Activated CD4-positive, alpha-beta memory T cell treated with anti-CD3 and anti-CD28 coated beads, Interleukin-2, amount 10 ng/mL, durations not matched to agents 7 days and 5 days (primary cell): ENCODE measurements at regions not wholly inside any gene's neighbourhood (a gene's known extent, or its start where the extent isn't known, plus 50 kb on each side); places are given as distances from the start of the nearest gene placed in this dataset.

ENCODE experiments used
- CTCF ChIA-PET: fragments of 350-600 bp; sonication (Branson Sonifier 250); formaldehyde crosslinking; loops from one replicate; lab custom pipeline; 2021; ENCODE audit warnings: antibody characterized with exemption, inconsistent platforms; lab: Charles Lee
- POLR2A ChIA-PET: fragments of 350-600 bp; sonication (Branson Sonifier 250); formaldehyde crosslinking; loops from one replicate; lab custom pipeline; 2021; ENCODE audit warnings: antibody characterized with exemption; lab: Charles Lee
- DNase-seq: peaks from one replicate; pipeline ENCODE4 v3.0.0-alpha.2; 2020
- H3K27ac Mint-ChIP-seq: one replicate; pipeline ENCODE4 v1.8.0; 2021; ENCODE audit warnings: mild to moderate bottlenecking, mixed read lengths
- H3K27me3 Mint-ChIP-seq: one replicate; pipeline ENCODE4 v1.8.0; 2021; ENCODE audit warnings: mixed read lengths
- H3K36me3 Mint-ChIP-seq: one replicate; pipeline ENCODE4 v1.8.0; 2021; ENCODE audit warnings: low read depth, mixed read lengths
- H3K4me1 Mint-ChIP-seq: one replicate; pipeline ENCODE4 v1.8.0; 2021; ENCODE audit warnings: mixed read lengths
- H3K4me3 Mint-ChIP-seq: one replicate; pipeline ENCODE4 v1.8.0; 2021; ENCODE audit warnings: mild to moderate bottlenecking, mixed read lengths
- H3K9me3 Mint-ChIP-seq: one replicate; pipeline ENCODE4 v1.8.0; 2021; ENCODE audit warnings: mixed read lengths

GRCh38 chr6:95232446-95232845 lies 344.9 kb upstream of the MANEA start:
- ChIA-PET POLR2A (no interaction called here), CTCF (no interaction called here)
- Mint-ChIP-seq H3K4me1 (no peaks in the 10 kb centered on the region), H3K27me3 (no peaks in the 10 kb centered on the region), H3K36me3 (no peaks in the 10 kb centered on the region), H3K4me3 (no peak overlapping the region), H3K9me3 (no peaks in the 10 kb centered on the region), H3K27ac (no peak overlapping the region)
- no peak for DNase-seq

GRCh38 chr6:95233879-95234278 lies 343.5 kb upstream of the MANEA start:
- Mint-ChIP-seq H3K27ac (no peak overlapping the region), H3K4me3 (no peak overlapping the region), H3K9me3 (no peaks in the 10 kb centered on the region), H3K4me1 (no peaks in the 10 kb centered on the region), H3K27me3 (no peaks in the 10 kb centered on the region), H3K36me3 (no peaks in the 10 kb centered on the region)
- DNase-seq, result no peak
- CTCF ChIA-PET, result no interaction called here
- POLR2A ChIA-PET, result no interaction called here

- H3K9me3 Mint-ChIP-seq, result no peaks in the 10 kb centered on the region
- ChIA-PET CTCF (no interaction called here), POLR2A (no interaction called here)
- H3K4me1 Mint-ChIP-seq, result no peaks in the 10 kb centered on the region
- no peaks in the 10 kb centered on the region for H3K27me3 Mint-ChIP-seq
- H3K4me3 Mint-ChIP-seq, result no peak overlapping the region
- no peaks in the 10 kb centered on the region for H3K36me3 Mint-ChIP-seq
- no peak overlapping the region for H3K27ac Mint-ChIP-seq
- no peak for DNase-seq
Measured at GRCh38 chr6:95240514-95240913, 336.8 kb upstream of the MANEA start.

GRCh38 chr6:95242560-95242959 lies 334.8 kb upstream of the MANEA start:
- no peaks in the 10 kb centered on the region for H3K9me3 Mint-ChIP-seq
- no peak overlapping the region for H3K4me3 Mint-ChIP-seq
- POLR2A ChIA-PET, result no interaction called here
- H3K36me3 Mint-ChIP-seq, result no peaks in the 10 kb centered on the region
- H3K27ac Mint-ChIP-seq, result no peak overlapping the region
- H3K27me3 Mint-ChIP-seq, result no peaks in the 10 kb centered on the region
- no peaks in the 10 kb centered on the region for H3K4me1 Mint-ChIP-seq
- CTCF ChIA-PET, result no interaction called here
- DNase-seq, result no peak

- H3K36me3 Mint-ChIP-seq, result no peaks in the 10 kb centered on the region
- no peak for DNase-seq
- H3K27ac Mint-ChIP-seq, result no peak overlapping the region
- no peaks in the 10 kb centered on the region for H3K9me3 Mint-ChIP-seq
- ChIA-PET CTCF (no interaction called here), POLR2A (no interaction called here)
- H3K4me1 Mint-ChIP-seq, result no peaks in the 10 kb centered on the region
- H3K4me3 Mint-ChIP-seq, result no peak overlapping the region
- no peaks in the 10 kb centered on the region for H3K27me3 Mint-ChIP-seq
Measured at GRCh38 chr6:95243053-95243452, 334.3 kb upstream of the MANEA start.

GRCh38 chr6:95244751-95245150 lies 332.6 kb upstream of the MANEA start:
- CTCF ChIA-PET, result no interaction called here
- H3K27ac Mint-ChIP-seq, result no peak overlapping the region
- no peaks in the 10 kb centered on the region for H3K4me1 Mint-ChIP-seq
- H3K27me3 Mint-ChIP-seq, result no peaks in the 10 kb centered on the region
- H3K36me3 Mint-ChIP-seq, result no peaks in the 10 kb centered on the region
- H3K4me3 Mint-ChIP-seq, result no peak overlapping the region
- POLR2A ChIA-PET, result no interaction called here
- no peak for DNase-seq
- H3K9me3 Mint-ChIP-seq, result no peaks in the 10 kb centered on the region

- POLR2A ChIA-PET, result no interaction called here
- Mint-ChIP-seq H3K27me3 (no peaks in the 10 kb centered on the region), H3K27ac (no peak overlapping the region), H3K4me1 (no peaks in the 10 kb centered on the region), H3K9me3 (no peaks in the 10 kb centered on the region), H3K36me3 (no peaks in the 10 kb centered on the region), H3K4me3 (no peak overlapping the region)
- no peak for DNase-seq
- CTCF ChIA-PET, result no interaction called here
Measured at GRCh38 chr6:95248499-95248898, 328.8 kb upstream of the MANEA start.

GRCh38 chr6:95249175-95249574 lies 328.2 kb upstream of the MANEA start:
- Mint-ChIP-seq H3K4me1 (no peaks in the 10 kb centered on the region), H3K27ac (no peak overlapping the region), H3K36me3 (no peaks in the 10 kb centered on the region), H3K4me3 (no peak overlapping the region), H3K9me3 (no peaks in the 10 kb centered on the region), H3K27me3 (no peaks in the 10 kb centered on the region)
- CTCF ChIA-PET, result no interaction called here
- POLR2A ChIA-PET, result no interaction called here
- no peak for DNase-seq

GRCh38 chr6:95249661-95250060 lies 327.7 kb upstream of the MANEA start:
- Mint-ChIP-seq H3K9me3 (no peaks in the 10 kb centered on the region), H3K36me3 (no peaks in the 10 kb centered on the region), H3K4me3 (no peak overlapping the region), H3K4me1 (no peaks in the 10 kb centered on the region), H3K27ac (no peak overlapping the region), H3K27me3 (no peaks in the 10 kb centered on the region)
- no peak for DNase-seq
- ChIA-PET CTCF (no interaction called here), POLR2A (no interaction called here)

GRCh38 chr6:95263840-95264239 lies 313.5 kb upstream of the MANEA start:
- ChIA-PET POLR2A (no interaction called here), CTCF (no interaction called here)
- no peak overlapping the region for H3K4me3 Mint-ChIP-seq
- H3K4me1 Mint-ChIP-seq, result no peaks in the 10 kb centered on the region
- H3K27ac Mint-ChIP-seq, result no peak overlapping the region
- no peak for DNase-seq
- no peaks in the 10 kb centered on the region for H3K27me3 Mint-ChIP-seq
- H3K9me3 Mint-ChIP-seq, result no peaks in the 10 kb centered on the region
- H3K36me3 Mint-ChIP-seq, result no peaks in the 10 kb centered on the region

- Mint-ChIP-seq H3K4me3 (no peak overlapping the region), H3K36me3 (no peaks in the 10 kb centered on the region), H3K27ac (no peak overlapping the region), H3K27me3 (no peaks in the 10 kb centered on the region), H3K9me3 (no peaks in the 10 kb centered on the region), H3K4me1 (no peaks in the 10 kb centered on the region)
- no peak for DNase-seq
- ChIA-PET CTCF (no interaction called here), POLR2A (no interaction called here)
Measured at GRCh38 chr6:95266537-95267258, 310.6 kb upstream of the MANEA start.

- no peaks in the 10 kb centered on the region for H3K4me1 Mint-ChIP-seq
- ChIA-PET POLR2A (no interaction called here), CTCF (no interaction called here)
- no peak overlapping the region for H3K27ac Mint-ChIP-seq
- H3K4me3 Mint-ChIP-seq, result no peak overlapping the region
- no peak for DNase-seq
- H3K9me3 Mint-ChIP-seq, result no peaks in the 10 kb centered on the region
- H3K36me3 Mint-ChIP-seq, result no peaks in the 10 kb centered on the region
- no peaks in the 10 kb centered on the region for H3K27me3 Mint-ChIP-seq
Measured at GRCh38 chr6:95274686-95275235, 302.6 kb upstream of the MANEA start.

GRCh38 chr6:95279616-95280015 lies 297.7 kb upstream of the MANEA start:
- Mint-ChIP-seq H3K4me1 (no peaks in the 10 kb centered on the region), H3K4me3 (no peak overlapping the region), H3K27me3 (no peaks in the 10 kb centered on the region), H3K36me3 (no peaks in the 10 kb centered on the region), H3K27ac (no peak overlapping the region), H3K9me3 (no peaks in the 10 kb centered on the region)
- ChIA-PET POLR2A (no interaction called here), CTCF (no interaction called here)
- DNase-seq, result no peak

- H3K36me3 Mint-ChIP-seq, result no peaks in the 10 kb centered on the region
- H3K4me1 Mint-ChIP-seq, result no peaks in the 10 kb centered on the region
- H3K4me3 Mint-ChIP-seq, result no peak overlapping the region
- CTCF ChIA-PET, result no interaction called here
- no peak overlapping the region for H3K27ac Mint-ChIP-seq
- DNase-seq, result no peak
- no peaks in the 10 kb centered on the region for H3K9me3 Mint-ChIP-seq
- no peaks in the 10 kb centered on the region for H3K27me3 Mint-ChIP-seq
- POLR2A ChIA-PET, result no interaction called here
Measured at GRCh38 chr6:95280686-95281273, 296.6 kb upstream of the MANEA start.
